ENCODE measurements at regions not wholly inside any gene's neighbourhood (a gene's known extent, or its start where the extent isn't known, plus 50 kb on each side); places are given as distances from the start of the nearest gene placed in this dataset.

- no peaks in the 10 kb centered on the region for H3K27me3 ChIP-seq
- H3K27ac ChIP-seq = no peak overlapping the region
- TF ChIP-seq CTCF (IDR thresholded peaks at IDR 0.05) (no peak), POLR2A (IDR thresholded peaks at IDR 0.05) (no peak)
- no peak overlapping the region for H3K4me3 ChIP-seq
- H3K9me3 ChIP-seq = no peaks in the 10 kb centered on the region
- intact Hi-C loops (cut with DNase I; ENCODE audit: low total_unique reads) = no loop called here
- H3K36me3 ChIP-seq (ENCODE audit: low read depth, missing control alignments) = no peaks in the 10 kb centered on the region
- no peak for DNase-seq
- peaks cover 5% of the 10 kb centered on the region for H3K4me1 ChIP-seq
Observed at GRCh38 chr5:143492783-143493182, 89.3 kb upstream of the NR3C1 start.

- 95 to 97% methylated on average over 3 of the region's 3 CpGs for WGBS, 2 donors
- DNase-seq = no peak
Observed at GRCh38 chr5:143491646-143492045, 88.2 kb upstream of the NR3C1 start.

GRCh38 chr5:143488381-143488780 is 84.9 kb upstream of the NR3C1 start:
- no peaks in the 10 kb centered on the region for H3K4me1 ChIP-seq
- H3K4me3 ChIP-seq = no peak overlapping the region
- H3K27ac ChIP-seq = no peak overlapping the region
- 57 to 83% methylated on average over 3 of the region's 3 CpGs for WGBS, 2 donors
- no peaks in the 10 kb centered on the region for H3K27me3 ChIP-seq
- intact Hi-C loops (cut with DNase I; ENCODE audit: low total_unique reads) = no loop called here
- H3K36me3 ChIP-seq (ENCODE audit: low read depth, missing control alignments) = no peaks in the 10 kb centered on the region
- DNase-seq = no peak
- no peak for TF ChIP-seq CTCF (IDR thresholded peaks at IDR 0.05)
- TF ChIP-seq POLR2A (IDR thresholded peaks at IDR 0.05) = no peak
- H3K9me3 ChIP-seq = no peaks in the 10 kb centered on the region

More at GRCh38 chr5:143491646-143492045, 88.2 kb upstream of the NR3C1 start:
- Histone ChIP-seq H3K27ac (no peak overlapping the region), H3K36me3 (ENCODE audit: low read depth, missing control alignments) (no peaks in the 10 kb centered on the region), H3K4me3 (no peak overlapping the region), H3K4me1 (peaks cover 5% of the 10 kb centered on the region), H3K27me3 (no peaks in the 10 kb centered on the region), H3K9me3 (no peaks in the 10 kb centered on the region)
- no peak for TF ChIP-seq CTCF (IDR thresholded peaks at IDR 0.05)
- no peak for TF ChIP-seq POLR2A (IDR thresholded peaks at IDR 0.05)
- intact Hi-C loops (cut with DNase I; ENCODE audit: low total_unique reads) = no loop called here

- no peak overlapping the region for H3K27ac ChIP-seq
- H3K36me3 ChIP-seq (ENCODE audit: low read depth, missing control alignments) = no peaks in the 10 kb centered on the region
- H3K9me3 ChIP-seq = no peaks in the 10 kb centered on the region
- no peaks in the 10 kb centered on the region for H3K27me3 ChIP-seq
- DNase-seq = no peak
- intact Hi-C loops (cut with DNase I; ENCODE audit: low total_unique reads) = no loop called here
- TF ChIP-seq POLR2A (IDR thresholded peaks at IDR 0.05) = no peak
- no peak for TF ChIP-seq CTCF (IDR thresholded peaks at IDR 0.05)
- H3K4me3 ChIP-seq = no peak overlapping the region
- 50 to 53% methylated on average over 1 of the region's 1 CpG for WGBS, 2 donors
- no peaks in the 10 kb centered on the region for H3K4me1 ChIP-seq
Observed at GRCh38 chr5:143484601-143485000, 81.1 kb upstream of the NR3C1 start.

- intact Hi-C loops (cut with DNase I; ENCODE audit: low total_unique reads) = no loop called here
- no peak for DNase-seq
Observed at GRCh38 chr5:143481697-143482531, 78.4 kb upstream of the NR3C1 start.

More at GRCh38 chr5:143481697-143482531, 78.4 kb upstream of the NR3C1 start:
- Histone ChIP-seq H3K36me3 (ENCODE audit: low read depth, missing control alignments) (no peaks in the 10 kb centered on the region), H3K4me1 (no peaks in the 10 kb centered on the region), H3K27ac (no peak overlapping the region), H3K9me3 (no peaks in the 10 kb centered on the region), H3K4me3 (no peak overlapping the region), H3K27me3 (no peaks in the 10 kb centered on the region)
- 90% methylated on average over 4 of the region's 4 CpGs for WGBS, 2 donors
- TF ChIP-seq POLR2A (IDR thresholded peaks at IDR 0.05) (no peak), CTCF (IDR thresholded peaks at IDR 0.05) (no peak)
